K562 (cell line): ENCODE measurements at regions not wholly inside any gene's neighbourhood (a gene's known extent, or its start where the extent isn't known, plus 50 kb on each side); places are given as distances from the start of the nearest gene placed in this dataset.

Experiments used
- ATAC-seq: fragments of 200-7000 bp; cut with Tn5 transposase; 3 replicates; pipeline ENCODE4 v1.9.1; 2020; ENCODE audit warnings: moderate library complexity
- BruUV-seq: library from RNA; stranded (reverse); fragments of 400-500 nt; replicated peaks from 2 replicates; lab custom pipeline; 2021; lab: Mats Ljungman, UMichigan
- CTCF ChIA-PET: fragments of 300-600 bp; formaldehyde crosslinking; extraction: SDS; loops from one replicate; lab custom pipeline; 2021; ENCODE audit warnings: low intra/inter-chr PET ratio; lab: Yijun Ruan, JAX
- POLR2A ChIA-PET: fragments of 300-600, 350-650 bp; sonication (Branson Sonifier 250); formaldehyde crosslinking; extraction: SDS; loops from one replicate; lab custom pipeline; 2021; ENCODE audit warnings: antibody characterized with exemption, inconsistent platforms; lab: Yijun Ruan, JAX
- DNase-seq, 4 experiments: peaks; one replicate each; pipeline versions ENCODE4 v3.0.0 to v3.0.0-alpha.2; 2011 to 2018; ENCODE audit warnings: low spot score in 3 of 4, mixed read lengths in 3 of 4; ENCODE audit errors: extremely low read depth in 1 of 4
- FAIRE-seq: peaks from 2 replicates; lab custom pipeline; 2011; peaks lifted over from hg19 to GRCh38; lab: Jason Lieb, UNC
- H2AFZ ChIP-seq: 2 replicates; pipeline ENCODE4 v1.6.0; 2011; ENCODE audit warnings: low read depth, low read length, control low read depth, inconsistent platforms
- H3K27ac ChIP-seq: fragments of 200-600 bp; 3 replicates; pipeline ENCODE4 v1.8.0; 2011; ENCODE audit warnings: low read depth, mild to moderate bottlenecking, control low read depth, inconsistent platforms, low read length, moderate library complexity, mixed read lengths; ENCODE audit errors: extremely low read depth
- H3K27me3 ChIP-seq, 2 experiments: fragments of 300-600 bp in 1 of 2; 2 replicates in 1 of 2; 3 replicates in 1 of 2; pipeline versions ENCODE4 v1.6.0 to v1.8.0; 2011; ENCODE audit warnings: inconsistent platforms in 2 of 2, low read length in 2 of 2, mild to moderate bottlenecking in 1 of 2, mixed read lengths in 1 of 2, moderate library complexity in 1 of 2; ENCODE audit not compliant: control insufficient read depth in 2 of 2, insufficient read depth in 2 of 2
- H3K36me3 ChIP-seq: fragments of 300-600 bp; 3 replicates; pipeline ENCODE4 v1.8.0; 2011; ENCODE audit warnings: mild to moderate bottlenecking, low read length, inconsistent platforms; ENCODE audit not compliant: control insufficient read depth, insufficient read depth
- H3K4me1 ChIP-seq, 2 experiments: fragments of 200-600 bp in 1 of 2; replicated peaks in 1 of 2; 2 replicates in 1 of 2; 3 replicates in 1 of 2; pipeline versions ENCODE4 v1.5.1 to v1.8.0; 2011; ENCODE audit warnings: inconsistent platforms in 2 of 2, low read length in 2 of 2, mild to moderate bottlenecking in 1 of 2, mixed read lengths in 1 of 2, moderate library complexity in 1 of 2; ENCODE audit not compliant: control insufficient read depth in 2 of 2, insufficient read depth in 2 of 2
- H3K4me2 ChIP-seq: 2 replicates; pipeline ENCODE4 v1.6.1; 2011; ENCODE audit warnings: low read length, control low read depth, inconsistent platforms, mixed read lengths; ENCODE audit not compliant: insufficient read depth
- H3K4me3 ChIP-seq: fragments of 200-600 bp; sonication (generic), shearing (Covaris generic); 2 replicates; pipeline ENCODE4 v1.5.1; 2016; ENCODE audit warnings: control low read depth, inconsistent platforms
- H3K79me2 ChIP-seq: fragments of 200-600 bp; 3 replicates; pipeline ENCODE4 v1.8.0; 2011; ENCODE audit warnings: low read length, inconsistent platforms; ENCODE audit not compliant: control insufficient read depth, insufficient read depth
- H3K9ac ChIP-seq, 2 experiments: 2 replicates each; pipeline versions ENCODE4 v1.6.0 to v1.6.1; 2011; ENCODE audit warnings: low read depth in 2 of 2, low read length in 2 of 2, control low read depth in 1 of 2, inconsistent platforms in 1 of 2, mild to moderate bottlenecking in 1 of 2, mixed read lengths in 1 of 2; ENCODE audit not compliant: insufficient read depth in 1 of 2
- H3K9me1 ChIP-seq: one replicate; pipeline ENCODE4 v1.6.0; 2011; ENCODE audit warnings: inconsistent platforms, mild to moderate bottlenecking, low read length, moderate library complexity; ENCODE audit not compliant: control insufficient read depth, insufficient read depth
- H3K9me3 ChIP-seq: replicated peaks from 2 replicates; pipeline ENCODE4 v1.5.1; 2011; ENCODE audit warnings: low read depth, low read length, inconsistent platforms; ENCODE audit not compliant: control insufficient read depth, insufficient read depth
- H4K20me1 ChIP-seq: replicated peaks from 2 replicates; pipeline ENCODE4 v1.6.1; 2011; ENCODE audit warnings: low read length, inconsistent platforms, mixed read lengths; ENCODE audit not compliant: control insufficient read depth, insufficient read depth
- CEBPB ChIP-seq: fragments of 450-650 bp; IDR thresholded peaks from 2 replicates; pipeline ENCODE4 v1.6.1; 2016; ENCODE audit warnings: missing genetic modification characterization, missing compliant biosample characterization
- NBN ChIP-seq: fragments of 450-650 bp; IDR thresholded peaks from 2 replicates; pipeline ENCODE4 v1.6.1; 2016; ENCODE audit warnings: low read depth, mild to moderate bottlenecking
- PHB2 ChIP-seq: fragments of 450-650 bp; IDR thresholded peaks from 2 replicates; pipeline ENCODE4 v1.6.1; 2017; ENCODE audit warnings: low read depth
- U2AF1 ChIP-seq: fragments of 200-400 bp; formaldehyde crosslinking; optimal IDR thresholded peaks from 2 replicates; pipeline ENCODE3; 2017; ENCODE audit warnings: mild to moderate bottlenecking, low read depth, low read length, moderate library complexity
- WGBS: fragments of 100-300 bp; shearing (Covaris generic); methylation state at CpG from one replicate; pipeline ENCODE4 v1.1.6; 2016; ENCODE audit warnings: low coverage, mixed read lengths; ENCODE audit not compliant: insufficient coverage; ENCODE audit errors: missing lambda C conversion rate; 5-methylcytosine and 5-hydroxymethylcytosine counted together
- in situ Hi-C: fragments of 300-500 bp; cut with MboI; formaldehyde crosslinking; loops from 4 replicates; pipeline ENCODE4 v1.15.0; 2018; ENCODE audit warnings: inconsistent platforms, mixed read lengths
- intact Hi-C: fragments of 100-400 bp; cut with micrococcal nuclease; formaldehyde crosslinking; loops from 2 replicates; pipeline ENCODE4 v1.14.2; 2022

- Histone ChIP-seq H3K4me3 (no peak overlapping the region), H3K4me2 (no peak overlapping the region), H3K4me1 (no peaks in the 10 kb centered on the region), H3K79me2 (no peaks in the 10 kb centered on the region), H2AFZ (no peak overlapping the region), H3K9ac (no peak overlapping the region), H3K9me3 (no peaks in the 10 kb centered on the region), H3K27me3 (no peaks in the 10 kb centered on the region), H3K36me3 (no peaks in the 10 kb centered on the region), H3K9me1 (no peaks in the 10 kb centered on the region), H3K27ac (no peak overlapping the region), H4K20me1 (no peaks in the 10 kb centered on the region)
- DNase-seq: no peak
- intact Hi-C loops: no loop called here
- no peak for FAIRE-seq
- no TSS peak for BruUV-seq
- TF ChIP-seq NBN: no peak
- no peak for TF ChIP-seq CEBPB
- WGBS: 48% methylated on average over 2 of the region's 2 CpGs
- in situ Hi-C loops: no loop called here
- ATAC-seq: no peak
- CTCF ChIA-PET: no interaction called here
- POLR2A ChIA-PET: no interaction called here
Observed at GRCh38 chr2:145617906-145618305, 1098.0 kb upstream of the ZEB2 start.

- ChIA-PET CTCF (no interaction called here), POLR2A (no interaction called here)
- H3K27me3 ChIP-seq: no peaks in the 10 kb centered on the region
- intact Hi-C loops: no loop called here
- H3K9ac ChIP-seq: no peak overlapping the region
- ATAC-seq (no peak), FAIRE-seq (no peak), DNase-seq (no peak)
- no peaks in the 10 kb centered on the region for H3K9me3 ChIP-seq
- 0 out of 2 replicates have a peak overlapping the region, but pooled peaks have one; percentile 21 for H2AFZ ChIP-seq
- WGBS: 25% methylated on average over 1 of the region's 1 CpG
- in situ Hi-C loops: no loop called here
- no TSS peak for BruUV-seq
- TF ChIP-seq U2AF1 (peak; percentile 71), PHB2 (no peak)
- H3K4me1 ChIP-seq: no peaks in the 10 kb centered on the region
- no peak overlapping the region for H3K4me3 ChIP-seq
- no peaks in the 10 kb centered on the region for H3K79me2 ChIP-seq
- no peak overlapping the region for H3K4me2 ChIP-seq
- no peaks in the 10 kb centered on the region for H4K20me1 ChIP-seq
- no peaks in the 10 kb centered on the region for H3K9me1 ChIP-seq
- H3K36me3 ChIP-seq: no peaks in the 10 kb centered on the region
- H3K27ac ChIP-seq: no peak overlapping the region
Observed at GRCh38 chr2:145617420-145617819, 1097.5 kb upstream of the ZEB2 start.
